HL-60 (cell line): ENCODE measurements at regions not wholly inside any gene's neighbourhood (a gene's known extent, or its start where the extent isn't known, plus 50 kb on each side); places are given as distances from the start of the nearest gene placed in this dataset.

ENCODE experiments used
- GABPA ChIP-seq: IDR thresholded peaks from 2 replicates; pipeline ENCODE4 v1.6.1; 2012; ENCODE audit warnings: low read depth
- POLR2AphosphoS5 ChIP-seq: IDR thresholded peaks from 2 replicates; pipeline ENCODE4 v1.6.1; 2012; ENCODE audit warnings: low read depth
- TF ChIP-seq, protein P1 (sequence below): IDR thresholded peaks from one replicate; pipeline ENCODE4 v1.5.1; 2011; ENCODE audit warnings: low read length, control low read depth, inconsistent platforms; ENCODE audit not compliant: insufficient read depth
- TF ChIP-seq, protein P2 (sequence below): IDR thresholded peaks from 2 replicates; pipeline ENCODE4 v1.6.1; 2012; ENCODE audit warnings: low read depth; ENCODE audit not compliant: insufficient replicate concordance

DNA sequence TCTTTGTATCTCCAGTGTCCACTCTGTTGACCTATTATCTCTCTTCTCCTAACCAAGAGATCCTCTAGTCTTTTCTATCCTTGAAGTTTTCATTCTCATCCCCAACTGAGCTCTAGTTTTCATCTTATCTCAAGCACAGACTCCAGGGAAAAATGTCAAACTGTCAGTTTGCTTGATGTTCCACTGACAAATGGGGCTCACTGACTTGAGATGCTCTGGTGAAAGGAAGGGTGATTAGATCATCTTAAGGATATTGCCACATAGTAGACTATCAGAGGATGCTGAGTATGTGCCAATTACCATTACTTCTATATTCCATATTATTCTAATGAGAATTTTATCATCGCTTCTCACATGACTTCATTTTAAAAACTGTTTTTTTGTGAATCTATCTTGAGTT, 2008.2 kb downstream of the ARAP2 start:
- TF ChIP-seq, protein P1, sequence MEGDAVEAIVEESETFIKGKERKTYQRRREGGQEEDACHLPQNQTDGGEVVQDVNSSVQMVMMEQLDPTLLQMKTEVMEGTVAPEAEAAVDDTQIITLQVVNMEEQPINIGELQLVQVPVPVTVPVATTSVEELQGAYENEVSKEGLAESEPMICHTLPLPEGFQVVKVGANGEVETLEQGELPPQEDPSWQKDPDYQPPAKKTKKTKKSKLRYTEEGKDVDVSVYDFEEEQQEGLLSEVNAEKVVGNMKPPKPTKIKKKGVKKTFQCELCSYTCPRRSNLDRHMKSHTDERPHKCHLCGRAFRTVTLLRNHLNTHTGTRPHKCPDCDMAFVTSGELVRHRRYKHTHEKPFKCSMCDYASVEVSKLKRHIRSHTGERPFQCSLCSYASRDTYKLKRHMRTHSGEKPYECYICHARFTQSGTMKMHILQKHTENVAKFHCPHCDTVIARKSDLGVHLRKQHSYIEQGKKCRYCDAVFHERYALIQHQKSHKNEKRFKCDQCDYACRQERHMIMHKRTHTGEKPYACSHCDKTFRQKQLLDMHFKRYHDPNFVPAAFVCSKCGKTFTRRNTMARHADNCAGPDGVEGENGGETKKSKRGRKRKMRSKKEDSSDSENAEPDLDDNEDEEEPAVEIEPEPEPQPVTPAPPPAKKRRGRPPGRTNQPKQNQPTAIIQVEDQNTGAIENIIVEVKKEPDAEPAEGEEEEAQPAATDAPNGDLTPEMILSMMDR, result no peak
- TF ChIP-seq POLR2AphosphoS5 (no peak), GABPA (no peak)
- TF ChIP-seq, protein P2, sequence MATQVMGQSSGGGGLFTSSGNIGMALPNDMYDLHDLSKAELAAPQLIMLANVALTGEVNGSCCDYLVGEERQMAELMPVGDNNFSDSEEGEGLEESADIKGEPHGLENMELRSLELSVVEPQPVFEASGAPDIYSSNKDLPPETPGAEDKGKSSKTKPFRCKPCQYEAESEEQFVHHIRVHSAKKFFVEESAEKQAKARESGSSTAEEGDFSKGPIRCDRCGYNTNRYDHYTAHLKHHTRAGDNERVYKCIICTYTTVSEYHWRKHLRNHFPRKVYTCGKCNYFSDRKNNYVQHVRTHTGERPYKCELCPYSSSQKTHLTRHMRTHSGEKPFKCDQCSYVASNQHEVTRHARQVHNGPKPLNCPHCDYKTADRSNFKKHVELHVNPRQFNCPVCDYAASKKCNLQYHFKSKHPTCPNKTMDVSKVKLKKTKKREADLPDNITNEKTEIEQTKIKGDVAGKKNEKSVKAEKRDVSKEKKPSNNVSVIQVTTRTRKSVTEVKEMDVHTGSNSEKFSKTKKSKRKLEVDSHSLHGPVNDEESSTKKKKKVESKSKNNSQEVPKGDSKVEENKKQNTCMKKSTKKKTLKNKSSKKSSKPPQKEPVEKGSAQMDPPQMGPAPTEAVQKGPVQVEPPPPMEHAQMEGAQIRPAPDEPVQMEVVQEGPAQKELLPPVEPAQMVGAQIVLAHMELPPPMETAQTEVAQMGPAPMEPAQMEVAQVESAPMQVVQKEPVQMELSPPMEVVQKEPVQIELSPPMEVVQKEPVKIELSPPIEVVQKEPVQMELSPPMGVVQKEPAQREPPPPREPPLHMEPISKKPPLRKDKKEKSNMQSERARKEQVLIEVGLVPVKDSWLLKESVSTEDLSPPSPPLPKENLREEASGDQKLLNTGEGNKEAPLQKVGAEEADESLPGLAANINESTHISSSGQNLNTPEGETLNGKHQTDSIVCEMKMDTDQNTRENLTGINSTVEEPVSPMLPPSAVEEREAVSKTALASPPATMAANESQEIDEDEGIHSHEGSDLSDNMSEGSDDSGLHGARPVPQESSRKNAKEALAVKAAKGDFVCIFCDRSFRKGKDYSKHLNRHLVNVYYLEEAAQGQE, result no peak
